ENCODE measurements at regions not wholly inside any gene's neighbourhood (a gene's known extent, or its start where the extent isn't known, plus 50 kb on each side); places are given as distances from the start of the nearest gene placed in this dataset.
"Not testable (repeated sequence)": the region's sequence is repeated elsewhere in the genome, so short reads cannot be mapped to it uniquely, and the experiment has no call there.

DNA sequence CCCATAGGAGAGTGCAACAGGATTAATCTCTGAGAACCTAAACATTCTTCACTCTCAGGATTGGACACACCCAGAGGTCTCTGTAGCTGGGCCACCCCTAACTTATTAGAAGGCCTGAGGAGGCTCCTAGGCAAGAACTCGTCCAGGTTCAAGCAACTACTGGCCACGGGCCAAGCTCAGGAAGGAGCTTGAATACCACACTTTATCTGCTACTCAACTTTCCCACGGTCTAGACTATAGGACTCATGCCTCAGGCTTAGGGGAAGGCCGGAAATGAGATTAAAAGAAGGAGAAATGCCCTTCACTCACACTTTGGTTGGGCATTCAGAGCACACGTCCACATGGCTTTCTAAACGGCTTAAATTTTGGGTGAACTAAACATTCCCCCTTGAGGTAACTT lies 142.8 kb upstream of the PHYHIPL start:
- peak in 1 of 3 donors; percentile 12 for DNase-seq
- no peak overlapping the region for H3K9ac ChIP-seq (ENCODE audit: insufficient read depth in 1 of 2, low read length in 2 of 2)
- H3K36me3 ChIP-seq (ENCODE audit: control insufficient read depth in 4 of 4, insufficient read depth in 4 of 4, low read length in 4 of 4): no peaks in the 10 kb centered on the region
- no peak overlapping the region for H3K27ac ChIP-seq (ENCODE audit: low read depth in 1 of 2, low read length in 1 of 2)
- no peak for ATAC-seq (ENCODE audit: insufficient read depth, low FRiP score)
- no peaks in the 10 kb centered on the region for H3K27me3 ChIP-seq (ENCODE audit: control insufficient read depth in 3 of 3, insufficient read depth in 3 of 3, low read length in 2 of 3)
- H3K4me3 ChIP-seq: no peak overlapping the region
- TF ChIP-seq CTCF (IDR thresholded peaks at IDR 0.05; ENCODE audit: control extremely low read depth, extremely low read depth): no peak
- peaks cover 0 to 6% (median 0%) of the 10 kb centered on the region in 5 donors for H3K4me1 ChIP-seq (ENCODE audit: control insufficient read depth in 5 of 5, insufficient read depth in 5 of 5, low read length in 5 of 5)
- peaks cover 0 to 1% (median 0%) of the 10 kb centered on the region in 4 donors for H3K9me3 ChIP-seq (ENCODE audit: control insufficient read depth in 4 of 4, insufficient read depth in 3 of 4, low read length in 3 of 4)
- WGBS, 2 donors: 56 to 70% methylated on average over 6 of the region's 6 CpGs

DNA sequence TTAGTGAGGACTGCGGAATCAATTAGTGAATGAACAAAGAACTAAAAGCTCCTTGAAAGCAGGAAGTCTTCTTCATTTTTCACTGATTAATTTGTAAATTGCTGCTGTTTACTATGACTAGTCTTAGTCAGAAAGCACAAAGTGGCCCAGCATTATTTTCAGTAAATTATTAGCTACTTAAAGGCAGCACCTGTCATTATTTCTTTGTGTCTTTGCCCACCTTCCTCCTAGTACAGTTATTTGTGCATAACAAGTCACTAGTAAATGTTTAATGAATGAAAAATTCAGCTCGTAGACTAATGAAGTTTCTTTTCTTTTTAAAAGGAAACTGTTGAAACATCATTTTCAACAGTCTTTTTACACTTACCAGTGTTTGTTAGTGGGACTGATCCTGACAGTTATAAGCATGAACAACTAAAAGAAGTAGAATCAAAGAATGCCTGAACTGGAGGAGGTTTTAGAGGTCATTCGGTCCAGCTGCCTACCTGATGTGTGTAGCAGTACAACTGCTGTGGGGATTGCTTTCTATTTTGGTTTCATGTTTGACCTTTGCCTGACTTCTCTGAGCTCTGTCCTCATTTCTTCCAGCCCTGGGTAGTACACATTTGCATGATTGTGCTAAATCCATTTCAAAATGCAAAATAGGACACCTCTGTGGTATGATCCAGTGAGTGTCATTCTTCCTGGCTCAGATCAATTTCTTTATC lies 140.0 kb upstream of the PHYHIPL start:
- peaks cover 0 to 6% (median 0%) of the 10 kb centered on the region in 5 donors for H3K4me1 ChIP-seq (ENCODE audit: control insufficient read depth in 5 of 5, insufficient read depth in 5 of 5, low read length in 5 of 5)
- no peaks in the 10 kb centered on the region for H3K27me3 ChIP-seq (ENCODE audit: control insufficient read depth in 3 of 3, insufficient read depth in 3 of 3, low read length in 2 of 3)
- H3K36me3 ChIP-seq (ENCODE audit: control insufficient read depth in 4 of 4, insufficient read depth in 4 of 4, low read length in 4 of 4): no peaks in the 10 kb centered on the region
- no peak for TF ChIP-seq CTCF (IDR thresholded peaks at IDR 0.05; ENCODE audit: control extremely low read depth, extremely low read depth)
- no peak overlapping the region for H3K4me3 ChIP-seq
- H3K9ac ChIP-seq (ENCODE audit: insufficient read depth in 1 of 2, low read length in 2 of 2): no peak overlapping the region
- WGBS, 2 donors: 87 to 88% methylated on average over 3 of the region's 3 CpGs
- H3K9me3 ChIP-seq (ENCODE audit: control insufficient read depth in 4 of 4, insufficient read depth in 3 of 4, low read length in 3 of 4): peaks cover 0 to 1% (median 0%) of the 10 kb centered on the region in 4 donors
- DNase-seq: no peak
- H3K27ac ChIP-seq (ENCODE audit: low read depth in 1 of 2, low read length in 1 of 2): no peak overlapping the region
- ATAC-seq (ENCODE audit: insufficient read depth, low FRiP score): no peak

GRCh38 chr10:59037018-59037389 lies 139.4 kb upstream of the PHYHIPL start:
- H3K4me3 ChIP-seq: no peak overlapping the region
- no peak overlapping the region for H3K27ac ChIP-seq (ENCODE audit: low read depth in 1 of 2, low read length in 1 of 2)
- ATAC-seq (ENCODE audit: insufficient read depth, low FRiP score) (no peak), DNase-seq (no peak)
- WGBS, 2 donors: 78 to 79% methylated on average over 2 of the region's 2 CpGs
- H3K9ac ChIP-seq (ENCODE audit: insufficient read depth in 1 of 2, low read length in 2 of 2): no peak overlapping the region
- no peak for TF ChIP-seq CTCF (IDR thresholded peaks at IDR 0.05; ENCODE audit: control extremely low read depth, extremely low read depth)
- H3K9me3 ChIP-seq (ENCODE audit: control insufficient read depth in 4 of 4, insufficient read depth in 3 of 4, low read length in 3 of 4): peaks cover 0 to 1% (median 0%) of the 10 kb centered on the region in 4 donors
- H3K27me3 ChIP-seq (ENCODE audit: control insufficient read depth in 3 of 3, insufficient read depth in 3 of 3, low read length in 2 of 3): no peaks in the 10 kb centered on the region
- peaks cover 0 to 6% (median 0%) of the 10 kb centered on the region in 5 donors for H3K4me1 ChIP-seq (ENCODE audit: control insufficient read depth in 5 of 5, insufficient read depth in 5 of 5, low read length in 5 of 5)
- H3K36me3 ChIP-seq (ENCODE audit: control insufficient read depth in 4 of 4, insufficient read depth in 4 of 4, low read length in 4 of 4): no peaks in the 10 kb centered on the region

DNA sequence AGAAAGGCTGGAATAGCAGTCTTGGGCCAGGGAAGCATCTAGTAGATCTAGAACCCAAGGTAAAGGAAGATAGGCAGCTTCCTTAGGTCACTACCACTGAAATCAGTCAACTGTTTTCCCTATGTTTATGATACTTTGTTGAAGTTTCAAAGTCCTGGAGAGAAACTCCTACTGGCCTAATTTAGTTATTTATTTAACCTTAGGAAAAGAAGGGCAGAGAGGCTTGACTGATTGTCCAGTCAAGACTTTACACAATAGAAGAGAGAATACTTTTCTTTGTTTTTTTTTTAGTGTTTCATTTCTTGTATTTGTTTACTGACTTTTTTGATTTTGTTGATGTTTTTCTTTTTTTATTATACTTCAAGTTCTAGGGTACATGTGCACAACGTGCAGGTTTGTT lies 138.9 kb upstream of the PHYHIPL start:
- no peak overlapping the region for H3K9ac ChIP-seq (ENCODE audit: insufficient read depth in 1 of 2, low read length in 2 of 2)
- DNase-seq: no peak
- H3K36me3 ChIP-seq (ENCODE audit: control insufficient read depth in 4 of 4, insufficient read depth in 4 of 4, low read length in 4 of 4): no peaks in the 10 kb centered on the region
- H3K9me3 ChIP-seq (ENCODE audit: control insufficient read depth in 4 of 4, insufficient read depth in 3 of 4, low read length in 3 of 4): peaks cover 0 to under 1% (median 0%) of the 10 kb centered on the region in 4 donors
- TF ChIP-seq CTCF (IDR thresholded peaks at IDR 0.05; ENCODE audit: control extremely low read depth, extremely low read depth): no peak
- no peak for ATAC-seq (ENCODE audit: insufficient read depth, low FRiP score)
- peaks cover 0 to 6% (median 0%) of the 10 kb centered on the region in 5 donors for H3K4me1 ChIP-seq (ENCODE audit: control insufficient read depth in 5 of 5, insufficient read depth in 5 of 5, low read length in 5 of 5)
- H3K4me3 ChIP-seq: no peak overlapping the region
- no peaks in the 10 kb centered on the region for H3K27me3 ChIP-seq (ENCODE audit: control insufficient read depth in 3 of 3, insufficient read depth in 3 of 3, low read length in 2 of 3)
- 88 to 94% methylated on average over 1 of the region's 1 CpG for WGBS, 2 donors
- H3K27ac ChIP-seq (ENCODE audit: low read depth in 1 of 2, low read length in 1 of 2): no peak overlapping the region

GRCh38 chr10:59043358-59043757 lies 133.1 kb upstream of the PHYHIPL start:
- H3K36me3 ChIP-seq (ENCODE audit: control insufficient read depth in 4 of 4, insufficient read depth in 4 of 4, low read length in 4 of 4); H3K27ac ChIP-seq (ENCODE audit: low read depth in 1 of 2, low read length in 1 of 2); DNase-seq; ATAC-seq (ENCODE audit: insufficient read depth, low FRiP score); H3K4me3 ChIP-seq; H3K9me3 ChIP-seq (ENCODE audit: control insufficient read depth in 4 of 4, insufficient read depth in 3 of 4, low read length in 3 of 4); H3K4me1 ChIP-seq (ENCODE audit: control insufficient read depth in 5 of 5, insufficient read depth in 5 of 5, low read length in 5 of 5); H3K9ac ChIP-seq (ENCODE audit: insufficient read depth in 1 of 2, low read length in 2 of 2); H3K27me3 ChIP-seq (ENCODE audit: control insufficient read depth in 3 of 3, insufficient read depth in 3 of 3, low read length in 2 of 3): not testable (repeated sequence)
- WGBS, 2 donors: 70 to 71% methylated on average over 8 of the region's 8 CpGs

Data from lung (tissue), 11 donors.